ENCODE measurements at regions not wholly inside any gene's neighbourhood (a gene's known extent, or its start where the extent isn't known, plus 50 kb on each side); places are given as distances from the start of the nearest gene placed in this dataset.
"Not testable (repeated sequence)": the region's sequence is repeated elsewhere in the genome, so short reads cannot be mapped to it uniquely, and the experiment has no call there.

GRCh38 chr6:77264970-77265369 is 198.3 kb downstream of the HTR1B start:
- Histone ChIP-seq H3K4me3 (ENCODE audit: low read length, poor library complexity, severe bottlenecking) (no peak overlapping the region), H3K4me2 (ENCODE audit: low read depth, low read length, poor library complexity, severe bottlenecking) (no peak overlapping the region), H3K4me1 (ENCODE audit: insufficient read depth, low read length, poor library complexity, severe bottlenecking) (no peaks in the 10 kb centered on the region), H3K36me3 (ENCODE audit: insufficient read depth, low read length) (no peaks in the 10 kb centered on the region), H3K9ac (ENCODE audit: low read depth, low read length, poor library complexity, severe bottlenecking) (no peak overlapping the region), H3K9me2 (replicated peaks; ENCODE audit: low read depth, low read length) (no peaks in the 10 kb centered on the region), H3K9me3 (ENCODE audit: insufficient read depth, low read depth, low read length) (no peaks in the 10 kb centered on the region), H3K79me2 (ENCODE audit: insufficient read depth, low read length) (no peaks in the 10 kb centered on the region), H4K20me1 (ENCODE audit: insufficient read depth, low read length, poor library complexity, severe bottlenecking) (no peaks in the 10 kb centered on the region), H3F3A (ENCODE audit: low read depth) (no peaks in the 10 kb centered on the region), H2AFZ (ENCODE audit: low read length) (no peak overlapping the region), H3K27me3 (ENCODE audit: insufficient read depth, low read length, poor library complexity, severe bottlenecking) (no peaks in the 10 kb centered on the region)
- TF ChIP-seq, protein P1, sequence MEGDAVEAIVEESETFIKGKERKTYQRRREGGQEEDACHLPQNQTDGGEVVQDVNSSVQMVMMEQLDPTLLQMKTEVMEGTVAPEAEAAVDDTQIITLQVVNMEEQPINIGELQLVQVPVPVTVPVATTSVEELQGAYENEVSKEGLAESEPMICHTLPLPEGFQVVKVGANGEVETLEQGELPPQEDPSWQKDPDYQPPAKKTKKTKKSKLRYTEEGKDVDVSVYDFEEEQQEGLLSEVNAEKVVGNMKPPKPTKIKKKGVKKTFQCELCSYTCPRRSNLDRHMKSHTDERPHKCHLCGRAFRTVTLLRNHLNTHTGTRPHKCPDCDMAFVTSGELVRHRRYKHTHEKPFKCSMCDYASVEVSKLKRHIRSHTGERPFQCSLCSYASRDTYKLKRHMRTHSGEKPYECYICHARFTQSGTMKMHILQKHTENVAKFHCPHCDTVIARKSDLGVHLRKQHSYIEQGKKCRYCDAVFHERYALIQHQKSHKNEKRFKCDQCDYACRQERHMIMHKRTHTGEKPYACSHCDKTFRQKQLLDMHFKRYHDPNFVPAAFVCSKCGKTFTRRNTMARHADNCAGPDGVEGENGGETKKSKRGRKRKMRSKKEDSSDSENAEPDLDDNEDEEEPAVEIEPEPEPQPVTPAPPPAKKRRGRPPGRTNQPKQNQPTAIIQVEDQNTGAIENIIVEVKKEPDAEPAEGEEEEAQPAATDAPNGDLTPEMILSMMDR (conservative IDR thresholded peaks at IDR 0.05; ENCODE audit: low read length): peak; percentile 34; the same call in 1 of the 2 replicates
- TF ChIP-seq EZH2phosphoT487 (IDR thresholded peaks at IDR 0.05; ENCODE audit: borderline replicate concordance): no peak

GRCh38 chr6:77263003-77263402 is 200.3 kb downstream of the HTR1B start:
- Histone ChIP-seq H3K9me2 (replicated peaks; ENCODE audit: low read depth, low read length) (no peaks in the 10 kb centered on the region), H3K36me3 (ENCODE audit: insufficient read depth, low read length) (no peaks in the 10 kb centered on the region), H3K27me3 (ENCODE audit: insufficient read depth, low read length, poor library complexity, severe bottlenecking) (no peaks in the 10 kb centered on the region), H3F3A (ENCODE audit: low read depth) (no peaks in the 10 kb centered on the region), H3K9me3 (ENCODE audit: insufficient read depth, low read depth, low read length) (no peaks in the 10 kb centered on the region), H4K20me1 (ENCODE audit: insufficient read depth, low read length, poor library complexity, severe bottlenecking) (no peaks in the 10 kb centered on the region), H3K4me1 (ENCODE audit: insufficient read depth, low read length, poor library complexity, severe bottlenecking) (no peaks in the 10 kb centered on the region), H3K4me2 (ENCODE audit: low read depth, low read length, poor library complexity, severe bottlenecking) (no peak overlapping the region), H3K4me3 (ENCODE audit: low read length, poor library complexity, severe bottlenecking) (no peak overlapping the region), H2AFZ (ENCODE audit: low read length) (no peak overlapping the region), H3K9ac (ENCODE audit: low read depth, low read length, poor library complexity, severe bottlenecking) (no peak overlapping the region), H3K79me2 (ENCODE audit: insufficient read depth, low read length) (no peaks in the 10 kb centered on the region)
- no peak for TF ChIP-seq EZH2phosphoT487 (IDR thresholded peaks at IDR 0.05; ENCODE audit: borderline replicate concordance)

GRCh38 chr6:77251801-77252200 is 211.5 kb downstream of the HTR1B start:
- not testable (repeated sequence) for H4K20me1 ChIP-seq (ENCODE audit: insufficient read depth, low read length, poor library complexity, severe bottlenecking); H3K9me3 ChIP-seq (ENCODE audit: insufficient read depth, low read depth, low read length); H3K9me2 ChIP-seq (replicated peaks; ENCODE audit: low read depth, low read length); H3K4me2 ChIP-seq (ENCODE audit: low read depth, low read length, poor library complexity, severe bottlenecking); H3K4me1 ChIP-seq (ENCODE audit: insufficient read depth, low read length, poor library complexity, severe bottlenecking); H3K27me3 ChIP-seq (ENCODE audit: insufficient read depth, low read length, poor library complexity, severe bottlenecking); H2AFZ ChIP-seq (ENCODE audit: low read length); H3K9ac ChIP-seq (ENCODE audit: low read depth, low read length, poor library complexity, severe bottlenecking); H3K36me3 ChIP-seq (ENCODE audit: insufficient read depth, low read length); H3F3A ChIP-seq (ENCODE audit: low read depth); H3K79me2 ChIP-seq (ENCODE audit: insufficient read depth, low read length); H3K4me3 ChIP-seq (ENCODE audit: low read length, poor library complexity, severe bottlenecking)

GRCh38 chr6:77249560-77249959 is 213.7 kb downstream of the HTR1B start:
- Histone ChIP-seq H3K36me3 (ENCODE audit: insufficient read depth, low read length) (no peaks in the 10 kb centered on the region), H3K4me1 (ENCODE audit: insufficient read depth, low read length, poor library complexity, severe bottlenecking) (no peaks in the 10 kb centered on the region), H3F3A (ENCODE audit: low read depth) (no peaks in the 10 kb centered on the region), H3K9ac (ENCODE audit: low read depth, low read length, poor library complexity, severe bottlenecking) (no peak overlapping the region), H3K9me2 (replicated peaks; ENCODE audit: low read depth, low read length) (no peaks in the 10 kb centered on the region), H2AFZ (ENCODE audit: low read length) (no peak overlapping the region), H3K9me3 (ENCODE audit: insufficient read depth, low read depth, low read length) (no peaks in the 10 kb centered on the region), H3K4me3 (ENCODE audit: low read length, poor library complexity, severe bottlenecking) (no peak overlapping the region), H3K27me3 (ENCODE audit: insufficient read depth, low read length, poor library complexity, severe bottlenecking) (no peaks in the 10 kb centered on the region), H4K20me1 (ENCODE audit: insufficient read depth, low read length, poor library complexity, severe bottlenecking) (no peaks in the 10 kb centered on the region), H3K4me2 (ENCODE audit: low read depth, low read length, poor library complexity, severe bottlenecking) (no peak overlapping the region), H3K79me2 (ENCODE audit: insufficient read depth, low read length) (no peaks in the 10 kb centered on the region)
- TF ChIP-seq EZH2phosphoT487 (IDR thresholded peaks at IDR 0.05; ENCODE audit: borderline replicate concordance): no peak
- TF ChIP-seq, protein P1 (conservative IDR thresholded peaks at IDR 0.05; ENCODE audit: low read length): no peak
